CD4-positive, alpha-beta memory T cell (primary cell): ENCODE measurements at regions not wholly inside any gene's neighbourhood (a gene's known extent, or its start where the extent isn't known, plus 50 kb on each side); places are given as distances from the start of the nearest gene placed in this dataset.
"Not testable (repeated sequence)": the region's sequence is repeated elsewhere in the genome, so short reads cannot be mapped to it uniquely, and the experiment has no call there.

ENCODE experiments used
- CTCF ChIA-PET: fragments of 350-600 bp; sonication (Branson Sonifier 250); formaldehyde crosslinking; loops from one replicate; lab custom pipeline; 2021; ENCODE audit warnings: inconsistent platforms; ENCODE audit not compliant: partially characterized antibody; lab: Charles Lee
- POLR2A ChIA-PET: fragments of 350-600 bp; sonication (Branson Sonifier 250); formaldehyde crosslinking; loops from one replicate; lab custom pipeline; 2021; ENCODE audit not compliant: partially characterized antibody; lab: Charles Lee
- DNase-seq, 5 donors: peaks; one replicate each; pipeline versions ENCODE4 v3.0.0 to v3.0.0-alpha.2; 2020 to 2022; ENCODE audit warnings: mixed read lengths in 1 of 5
- H3K27ac ChIP-seq: one replicate; pipeline ENCODE4 v1.7.0; 2013; ENCODE audit warnings: low read depth, low read length
- H3K27me3 ChIP-seq: 2 replicates; pipeline ENCODE4 v1.7.0; 2013; ENCODE audit warnings: mild to moderate bottlenecking, low read length, moderate library complexity; ENCODE audit not compliant: insufficient read depth
- H3K36me3 ChIP-seq: 2 replicates; pipeline ENCODE4 v1.7.0; 2013; ENCODE audit warnings: mild to moderate bottlenecking, low read length, moderate library complexity; ENCODE audit not compliant: insufficient read depth
- H3K4me1 ChIP-seq: 2 replicates; pipeline ENCODE4 v1.7.0; 2013; ENCODE audit warnings: mild to moderate bottlenecking, low read length, moderate library complexity; ENCODE audit not compliant: insufficient read depth
- H3K4me3 ChIP-seq, 2 donors: one replicate each; pipeline ENCODE4 v1.7.0; 2013; ENCODE audit warnings: low read length in 2 of 2, mild to moderate bottlenecking in 1 of 2
- H3K9me3 ChIP-seq, 2 donors: one replicate each; pipeline ENCODE4 v1.7.0; 2013; ENCODE audit warnings: low read length in 2 of 2, control low read depth in 1 of 2; ENCODE audit not compliant: control insufficient read depth in 1 of 2
- H3K27ac Mint-ChIP-seq, 7 donors: one replicate each; pipeline ENCODE4 v1.8.0; 2020 to 2021; ENCODE audit warnings: mixed read lengths in 7 of 7, mild to moderate bottlenecking in 6 of 7, inconsistent platforms in 3 of 7, moderate library complexity in 3 of 7
- H3K27me3 Mint-ChIP-seq, 2 donors: one replicate each; pipeline ENCODE4 v1.8.0; 2020 to 2021; ENCODE audit warnings: mixed read lengths in 2 of 2
- H3K36me3 Mint-ChIP-seq, 2 donors: one replicate each; pipeline ENCODE4 v1.8.0; 2020 to 2021; ENCODE audit warnings: mixed read lengths in 2 of 2, inconsistent platforms in 1 of 2, mild to moderate bottlenecking in 1 of 2
- H3K4me1 Mint-ChIP-seq, 4 donors: one replicate each; pipeline ENCODE4 v1.8.0; 2020 to 2021; ENCODE audit warnings: mixed read lengths in 4 of 4, mild to moderate bottlenecking in 1 of 4
- H3K4me3 Mint-ChIP-seq, 8 donors: one replicate each; pipeline ENCODE4 v1.8.0; 2020 to 2021; ENCODE audit warnings: mixed read lengths in 8 of 8, mild to moderate bottlenecking in 7 of 8, moderate library complexity in 6 of 8, inconsistent platforms in 3 of 8
- H3K9me3 Mint-ChIP-seq, 8 donors: one replicate each; pipeline ENCODE4 v1.8.0; 2020 to 2021; ENCODE audit warnings: mixed read lengths in 8 of 8, mild to moderate bottlenecking in 5 of 8, inconsistent platforms in 3 of 8, moderate library complexity in 1 of 8
- intact Hi-C: fragments of 100-400 bp; cut with micrococcal nuclease; formaldehyde crosslinking; loops from one replicate; pipeline ENCODE4 v1.15.1; 2023

- no peaks in the 10 kb centered on the region for H3K36me3 ChIP-seq
- DNase-seq, result no peak
- Mint-ChIP-seq H3K9me3 (peaks cover 0 to 6% (median 2%) of the 10 kb centered on the region in 8 donors), H3K4me1 (peaks cover 0 to 18% (median 3%) of the 10 kb centered on the region in 4 donors), H3K27me3 (no peaks in the 10 kb centered on the region), H3K27ac (peak overlapping the region in 1 of 7 donors; percentile 49), H3K4me3 (no peak overlapping the region), H3K36me3 (no peaks in the 10 kb centered on the region)
- no peaks in the 10 kb centered on the region for H3K9me3 ChIP-seq
- H3K27me3 ChIP-seq, result no peaks in the 10 kb centered on the region
- ChIA-PET CTCF (no interaction called here), POLR2A (no interaction called here)
- H3K4me1 ChIP-seq, result peaks cover 3% of the 10 kb centered on the region
- intact Hi-C loops, result no loop called here
- H3K27ac ChIP-seq, result no peak overlapping the region
- no peak overlapping the region for H3K4me3 ChIP-seq
Measured at GRCh38 chr11:103735497-103736032, 300.9 kb upstream of the DDI1 start.

GRCh38 chr11:103736315-103737036 is 300.0 kb upstream of the DDI1 start:
- CTCF ChIA-PET, result no interaction called here
- Mint-ChIP-seq H3K4me3 (no peak overlapping the region), H3K36me3 (no peaks in the 10 kb centered on the region), H3K27me3 (no peaks in the 10 kb centered on the region), H3K4me1 (peaks cover 0 to 18% (median 3%) of the 10 kb centered on the region in 4 donors), H3K9me3 (peaks cover 0 to 6% (median 2%) of the 10 kb centered on the region in 8 donors), H3K27ac (peak overlapping the region in 1 of 7 donors; percentile 37)
- H3K9me3 ChIP-seq, result no peaks in the 10 kb centered on the region
- intact Hi-C loops, result no loop called here
- no peaks in the 10 kb centered on the region for H3K27me3 ChIP-seq
- H3K4me1 ChIP-seq, result peaks cover 3% of the 10 kb centered on the region
- POLR2A ChIA-PET, result no interaction called here
- no peaks in the 10 kb centered on the region for H3K36me3 ChIP-seq
- H3K27ac ChIP-seq, result no peak overlapping the region
- no peak for DNase-seq
- no peak overlapping the region for H3K4me3 ChIP-seq

DNA sequence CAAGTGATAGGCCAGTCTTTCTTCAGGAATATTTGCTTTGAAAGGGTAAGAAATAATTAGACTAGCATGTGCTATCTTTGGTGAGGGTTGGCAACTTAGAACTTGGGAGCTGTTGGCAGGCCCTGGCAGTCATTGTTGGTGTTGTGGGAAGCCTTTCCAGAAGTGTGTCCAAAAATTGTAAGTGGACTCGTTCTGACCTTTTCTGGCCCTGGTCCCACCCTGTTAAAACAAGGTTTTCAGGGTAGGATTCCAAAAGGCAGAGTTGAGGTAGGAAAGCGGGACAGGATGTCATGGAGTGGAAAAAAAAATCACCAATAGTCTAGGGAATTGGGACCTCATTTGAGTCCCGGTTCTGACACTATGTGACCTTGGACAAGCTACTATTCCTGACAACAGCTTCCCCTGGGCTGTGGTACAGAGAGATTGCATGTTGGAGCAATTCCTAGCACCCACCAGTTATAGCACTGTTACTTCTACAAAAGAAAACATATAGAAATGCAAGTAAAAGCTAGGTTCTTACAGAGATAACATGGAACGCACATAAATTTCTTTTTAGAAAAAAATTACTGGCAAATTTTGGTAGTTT is 299.3 kb upstream of the DDI1 start:
- peaks cover 0 to 18% (median 3%) of the 10 kb centered on the region in 4 donors for H3K4me1 Mint-ChIP-seq
- peaks cover 3% of the 10 kb centered on the region for H3K4me1 ChIP-seq
- H3K27me3 ChIP-seq, result no peaks in the 10 kb centered on the region
- DNase-seq, result no peak
- no peaks in the 10 kb centered on the region for H3K36me3 ChIP-seq
- POLR2A ChIA-PET, result no interaction called here
- no peak overlapping the region for H3K4me3 Mint-ChIP-seq
- peaks cover 0 to 9% (median 2%) of the 10 kb centered on the region in 8 donors for H3K9me3 Mint-ChIP-seq
- intact Hi-C loops, result no loop called here
- CTCF ChIA-PET, result no interaction called here
- H3K27ac Mint-ChIP-seq, result peak overlapping the region in 1 of 7 donors; percentile 37
- no peaks in the 10 kb centered on the region for H3K36me3 Mint-ChIP-seq
- no peak overlapping the region for H3K4me3 ChIP-seq
- H3K27ac ChIP-seq, result no peak overlapping the region
- H3K9me3 ChIP-seq, result no peaks in the 10 kb centered on the region
- H3K27me3 Mint-ChIP-seq, result no peaks in the 10 kb centered on the region

- Mint-ChIP-seq H3K27me3 (no peaks in the 10 kb centered on the region), H3K4me3 (no peak overlapping the region), H3K27ac (peak overlapping the region in 1 of 7 donors; percentile 38), H3K36me3 (no peaks in the 10 kb centered on the region), H3K4me1 (peaks cover 0 to 18% (median 3%) of the 10 kb centered on the region in 4 donors), H3K9me3 (peaks cover 0 to 10% (median 4%) of the 10 kb centered on the region in 8 donors)
- CTCF ChIA-PET, result no interaction called here
- DNase-seq, result no peak
- intact Hi-C loops, result no loop called here
- Histone ChIP-seq H3K4me3 (no peak overlapping the region), H3K27ac (no peak overlapping the region), H3K4me1 (peaks cover 3% of the 10 kb centered on the region), H3K27me3 (no peaks in the 10 kb centered on the region), H3K9me3 (no peaks in the 10 kb centered on the region), H3K36me3 (no peaks in the 10 kb centered on the region)
- POLR2A ChIA-PET, result no interaction called here
Measured at GRCh38 chr11:103737747-103738146, 298.7 kb upstream of the DDI1 start.

- POLR2A ChIA-PET, H3K36me3 Mint-ChIP-seq: not testable (repeated sequence)
Measured at GRCh38 chr11:103739074-103739796, 297.2 kb upstream of the DDI1 start.

GRCh38 chr11:103744496-103745153 is 291.8 kb upstream of the DDI1 start:
- H3K4me3 Mint-ChIP-seq, result no peak overlapping the region
- intact Hi-C loops, result no loop called here
- Histone ChIP-seq H3K27me3 (no peaks in the 10 kb centered on the region), H3K4me3 (no peak overlapping the region), H3K27ac (no peak overlapping the region), H3K9me3 (no peaks in the 10 kb centered on the region), H3K4me1 (no peaks in the 10 kb centered on the region), H3K36me3 (no peaks in the 10 kb centered on the region)
- no peaks in the 10 kb centered on the region for H3K27me3 Mint-ChIP-seq
- CTCF ChIA-PET, result no interaction called here
- DNase-seq, result no peak
- H3K9me3 Mint-ChIP-seq, result peaks cover 0 to 15% (median 4%) of the 10 kb centered on the region in 8 donors
- no peaks in the 10 kb centered on the region for H3K36me3 Mint-ChIP-seq
- H3K4me1 Mint-ChIP-seq, result peaks cover 0 to 5% (median 2%) of the 10 kb centered on the region in 4 donors
- H3K27ac Mint-ChIP-seq, result no peak overlapping the region
- POLR2A ChIA-PET, result no interaction called here

More at GRCh38 chr11:103739074-103739796, 297.2 kb upstream of the DDI1 start:
- H3K4me3 ChIP-seq, CTCF ChIA-PET, H3K27me3 Mint-ChIP-seq, H3K9me3 Mint-ChIP-seq, H3K36me3 ChIP-seq, H3K9me3 ChIP-seq, intact Hi-C loops, H3K27ac ChIP-seq, H3K27me3 ChIP-seq, H3K4me1 ChIP-seq: not testable (repeated sequence)
- H3K4me3 Mint-ChIP-seq, result peak overlapping the region in 7 of 8 donors; percentile 52 to 83 (median 73)
- DNase-seq, result peak in 4 of 5 donors; percentile 3 to 46 (median 33)
- H3K27ac Mint-ChIP-seq, result peak overlapping the region in 5 of 7 donors; percentile 55 to 91 (median 87)
- H3K4me1 Mint-ChIP-seq, result peaks cover 0 to 18% (median 2%) of the 10 kb centered on the region in 4 donors
